Activated effector memory CD4-positive, alpha-beta T cell treated with anti-CD3 and anti-CD28 coated beads, Interleukin-2, amount 50 U/mL, for 16 hours (primary cell): ENCODE measurements at regions not wholly inside any gene's neighbourhood (a gene's known extent, or its start where the extent isn't known, plus 50 kb on each side); places are given as distances from the start of the nearest gene placed in this dataset.

Experiments used
- DNase-seq: peaks from one replicate; pipeline ENCODE4 v3.0.0-alpha.2; 2020

GRCh38 chr2:120959426-120959825 lies 223.8 kb downstream of the GLI2 start:
- DNase-seq, result no peak

DNA sequence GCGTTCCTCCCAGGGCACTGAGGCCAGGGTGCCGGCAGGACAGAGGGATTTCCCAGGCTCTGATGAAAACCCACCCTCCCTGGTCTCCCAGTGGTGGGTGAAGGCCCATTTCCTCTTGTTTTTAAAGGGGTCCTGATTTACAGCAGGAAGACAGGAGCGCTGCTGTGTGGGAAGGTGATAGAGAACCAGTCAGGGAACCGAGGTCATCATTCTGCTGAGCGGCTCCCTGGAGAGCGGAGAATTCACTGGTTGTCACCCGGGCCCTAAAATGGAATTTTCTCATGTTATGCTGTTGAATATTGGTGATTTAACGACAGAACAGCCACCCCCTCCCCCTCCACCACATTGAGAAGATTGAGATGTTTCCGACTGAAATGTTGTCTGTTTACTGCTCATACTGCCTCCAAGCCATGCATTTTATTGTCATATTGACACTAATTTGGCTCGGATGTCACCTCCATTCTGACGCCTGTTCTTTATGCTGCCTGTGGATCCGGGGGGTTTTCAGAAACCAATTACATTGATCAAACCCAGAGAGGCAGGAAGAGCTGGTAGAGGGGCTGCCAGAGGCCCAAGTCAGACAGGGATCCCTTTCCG lies 225.2 kb downstream of the GLI2 start:
- DNase-seq, result no peak

DNA sequence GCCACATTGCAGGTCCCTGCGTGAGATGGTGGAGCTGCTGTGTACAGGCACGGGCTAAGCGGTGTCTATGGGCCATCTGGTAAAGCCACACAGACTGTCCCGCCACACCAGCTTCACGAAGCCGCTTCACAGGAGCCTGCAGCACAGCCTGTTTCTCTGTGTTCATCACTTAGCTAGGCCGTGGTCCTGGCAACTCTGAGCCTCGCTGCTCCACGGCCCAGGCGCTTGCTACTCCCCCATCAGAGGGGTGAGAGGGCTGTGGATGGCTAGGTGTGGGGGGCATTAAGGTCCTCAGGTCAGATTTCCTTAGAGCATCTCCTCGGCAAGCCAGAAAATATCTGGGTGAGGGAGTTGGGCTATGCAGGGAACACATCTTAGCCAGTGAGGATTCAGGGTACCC lies 225.7 kb downstream of the GLI2 start:
- DNase-seq, result no peak

DNA sequence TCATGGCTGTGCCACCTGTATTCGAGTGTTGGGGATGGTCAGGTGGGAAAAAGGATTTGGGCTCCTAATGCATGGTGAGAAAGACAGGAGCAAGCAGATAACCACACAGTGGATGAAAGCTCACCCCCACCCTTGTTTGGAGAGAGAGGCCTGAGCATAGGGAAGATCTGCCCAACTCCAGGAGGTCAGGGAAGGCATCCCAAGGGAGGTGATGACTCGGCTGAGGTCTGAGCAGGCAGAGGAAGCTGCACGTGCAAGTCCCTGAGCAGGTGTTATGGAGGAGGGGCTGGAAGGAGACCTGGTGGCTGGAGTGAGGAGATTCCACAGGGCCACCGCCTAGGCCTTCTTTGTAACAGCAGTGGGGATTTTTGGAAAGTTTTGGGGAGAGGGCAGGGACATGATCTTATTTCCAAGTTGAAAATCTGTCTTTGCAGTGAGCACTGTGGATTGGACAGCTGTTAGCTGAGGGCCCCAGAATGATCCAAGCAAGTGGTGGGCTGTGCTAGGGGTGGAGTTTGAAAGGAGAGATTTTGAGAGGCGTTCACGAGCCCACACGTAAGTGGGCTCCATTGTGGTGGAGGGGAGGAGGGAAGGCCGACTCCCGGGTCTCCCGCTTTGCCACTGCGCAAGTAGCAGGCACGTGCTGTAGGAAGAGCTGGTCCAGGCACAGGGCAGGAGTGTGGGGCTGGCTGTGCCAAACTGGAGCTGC lies 228.5 kb downstream of the GLI2 start:
- no peak for DNase-seq

DNA sequence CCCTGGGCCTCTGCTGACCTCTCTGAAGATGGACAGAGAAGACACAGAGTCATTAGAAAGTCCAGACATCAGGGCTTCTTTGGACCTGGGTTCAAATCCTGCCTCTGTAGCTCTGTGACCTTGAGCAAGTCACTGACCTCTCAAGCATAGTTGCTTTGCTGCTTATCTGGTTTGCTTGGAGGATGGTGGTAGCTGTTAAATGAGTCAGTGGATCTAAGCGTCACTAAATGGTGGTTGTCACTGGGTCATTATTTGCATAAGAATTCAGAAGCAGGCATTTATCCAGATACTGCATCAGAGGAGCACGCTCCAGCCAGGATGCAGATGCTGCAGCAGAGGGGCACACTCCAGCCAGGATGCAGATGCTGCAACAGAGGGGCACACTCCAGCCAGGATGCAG lies 229.2 kb downstream of the GLI2 start:
- no peak for DNase-seq

GRCh38 chr2:120966510-120967254 lies 231.0 kb downstream of the GLI2 start:
- DNase-seq, result no peak

- DNase-seq, result no peak
Measured at GRCh38 chr2:120968307-120969015, 232.8 kb downstream of the GLI2 start.

DNA sequence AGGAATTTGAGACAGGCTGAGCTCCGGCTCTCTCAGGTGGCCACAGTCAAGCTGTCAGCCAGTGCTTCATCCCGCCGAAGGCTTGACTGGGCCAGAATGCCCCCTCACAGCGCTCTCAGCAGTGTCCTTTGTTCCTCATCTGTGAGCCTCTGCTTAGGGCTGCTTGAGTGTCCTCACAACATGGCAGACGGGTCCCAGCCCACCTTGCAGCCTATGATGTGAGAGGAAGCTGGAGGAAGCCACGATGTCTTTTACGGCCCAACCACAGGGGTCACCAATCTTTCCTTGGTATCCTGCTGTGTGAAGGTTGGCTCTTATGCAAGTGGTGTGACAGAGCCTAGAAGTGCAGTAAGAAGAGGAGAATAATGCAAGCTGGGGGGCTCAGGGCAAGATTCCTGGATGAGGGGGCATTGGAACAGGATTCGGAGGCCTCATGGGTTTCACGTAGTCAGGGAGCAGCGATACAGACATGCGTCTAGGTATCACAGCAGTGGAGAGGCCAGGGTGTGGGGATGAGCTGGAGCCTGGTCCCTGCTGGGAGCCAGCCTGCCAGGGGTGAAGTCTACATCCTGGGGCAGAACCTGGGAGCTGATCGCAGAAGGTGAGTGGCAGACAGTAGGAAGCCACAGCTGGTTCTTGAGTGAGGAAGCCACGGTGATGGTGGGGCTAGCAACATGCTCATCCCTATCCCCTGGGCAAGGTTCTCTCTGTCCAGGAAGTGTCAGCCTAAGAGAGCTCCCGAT lies 234.1 kb downstream of the GLI2 start:
- no peak for DNase-seq

DNA sequence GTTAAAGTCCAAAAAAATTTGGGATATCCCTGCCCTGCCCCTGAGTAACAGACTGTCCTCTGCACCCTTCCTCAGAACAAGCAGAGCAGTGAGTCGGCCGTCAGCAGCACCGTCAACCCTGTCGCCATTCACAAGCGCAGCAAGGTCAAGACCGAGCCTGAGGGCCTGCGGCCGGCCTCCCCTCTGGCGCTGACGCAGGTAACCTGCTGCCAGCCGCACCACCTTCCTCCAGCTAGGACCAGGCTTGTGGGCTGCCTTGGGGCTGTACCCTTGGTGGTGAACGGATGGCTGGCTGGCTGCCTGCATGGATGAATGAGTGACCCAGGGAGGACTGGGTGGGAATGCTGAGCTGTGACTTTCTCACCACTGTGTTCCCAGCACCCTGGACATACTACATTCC lies 236.2 kb downstream of the GLI2 start:
- no peak for DNase-seq

- no peak for DNase-seq
Measured at GRCh38 chr2:120972286-120972685, 236.6 kb downstream of the GLI2 start.

GRCh38 chr2:120973196-120973595 lies 237.5 kb downstream of the GLI2 start:
- no peak for DNase-seq

- no peak for DNase-seq
Measured at GRCh38 chr2:120974950-120975349, 239.3 kb downstream of the GLI2 start.

- no peak for DNase-seq
Measured at GRCh38 chr2:120976501-120977307, 241.0 kb downstream of the GLI2 start.

DNA sequence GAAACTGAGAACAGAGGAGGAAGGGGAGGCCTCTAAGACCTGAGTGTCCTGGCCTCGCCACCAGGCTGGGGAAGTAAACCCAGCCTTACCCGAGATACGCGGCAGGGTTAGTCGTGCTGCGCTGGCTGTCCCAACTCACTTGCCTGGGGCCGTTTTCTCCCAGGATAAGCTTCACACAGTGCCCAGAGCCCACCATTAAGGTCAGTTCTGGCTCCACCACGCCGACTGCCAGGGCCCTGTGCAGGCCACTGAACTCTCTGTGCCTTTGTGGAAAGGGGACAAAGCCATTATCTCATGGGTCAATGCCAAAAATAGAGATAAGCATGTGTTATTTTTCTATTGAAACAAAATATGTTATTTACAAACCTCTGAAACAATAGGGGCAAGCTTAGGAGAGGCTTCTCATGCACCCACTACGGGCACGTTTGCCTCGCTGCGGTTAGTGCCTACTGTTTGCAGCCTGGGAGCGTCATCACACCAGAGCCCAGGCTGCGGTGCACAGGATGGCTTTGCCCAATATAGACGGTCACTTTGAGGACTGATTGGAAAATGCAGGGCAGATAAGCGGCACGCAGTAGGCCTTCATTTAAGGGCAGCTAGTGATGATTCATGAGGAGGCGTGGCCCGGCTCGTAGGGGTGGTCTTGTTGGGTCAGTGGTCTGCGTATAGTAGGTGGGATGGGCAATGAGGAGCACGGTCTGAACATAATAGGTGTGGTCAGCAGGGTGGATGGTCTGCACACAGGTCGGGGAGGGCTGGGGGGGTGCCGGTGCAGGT lies 242.1 kb downstream of the GLI2 start:
- no peak for DNase-seq

DNA sequence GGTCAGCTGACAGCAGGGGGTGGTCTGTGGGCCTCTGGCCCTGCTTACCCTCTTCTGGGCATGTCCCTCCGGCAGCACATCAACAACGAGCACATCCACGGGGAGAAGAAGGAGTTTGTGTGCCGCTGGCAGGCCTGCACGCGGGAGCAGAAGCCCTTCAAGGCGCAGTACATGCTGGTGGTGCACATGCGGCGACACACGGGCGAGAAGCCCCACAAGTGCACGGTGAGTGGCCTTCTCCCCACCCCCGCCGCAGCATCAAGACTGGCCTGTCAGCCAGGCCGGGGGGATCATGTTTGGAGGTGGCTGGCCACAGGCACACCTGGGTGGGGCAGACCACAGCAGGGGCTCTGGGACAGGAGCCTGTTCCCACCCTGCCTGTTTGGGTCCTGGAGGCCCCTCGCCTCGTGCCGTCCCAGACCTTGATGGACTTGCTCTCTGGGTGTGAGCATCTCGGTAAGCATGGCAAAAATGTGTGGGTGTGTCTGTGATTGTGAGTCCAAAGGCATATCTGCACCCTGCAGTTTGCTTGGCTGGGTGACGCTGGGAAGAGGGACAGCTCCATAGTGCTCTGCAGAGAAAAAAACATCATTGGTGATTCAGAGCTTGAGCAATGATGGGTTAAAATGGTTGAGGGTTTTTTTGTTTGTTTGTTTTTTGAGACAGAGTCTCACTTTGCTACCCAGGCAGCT lies 242.8 kb downstream of the GLI2 start:
- no peak for DNase-seq

DNA sequence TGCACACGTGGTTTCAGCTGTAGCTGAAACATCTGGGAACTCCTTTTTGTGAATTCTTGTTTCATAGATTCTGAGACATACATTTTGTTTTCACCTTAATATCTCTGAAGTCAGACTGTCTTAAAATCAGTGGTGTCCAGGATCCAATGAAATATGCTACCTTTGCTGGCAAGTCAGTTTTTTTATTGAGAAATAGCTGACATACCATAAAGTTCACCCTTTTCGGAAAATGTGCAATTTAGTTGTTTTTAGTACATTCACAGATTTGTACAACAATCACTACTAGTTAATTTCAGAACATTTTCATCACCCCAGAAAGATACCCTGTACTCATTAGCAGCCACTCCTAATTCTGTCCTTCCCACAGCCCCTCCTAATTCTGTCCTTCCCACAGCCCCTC lies 243.7 kb downstream of the GLI2 start:
- DNase-seq, result no peak

- DNase-seq, result no peak
Measured at GRCh38 chr2:120979921-120980320, 244.3 kb downstream of the GLI2 start.

- DNase-seq, result no peak
Measured at GRCh38 chr2:120981443-120981842, 245.8 kb downstream of the GLI2 start.

DNA sequence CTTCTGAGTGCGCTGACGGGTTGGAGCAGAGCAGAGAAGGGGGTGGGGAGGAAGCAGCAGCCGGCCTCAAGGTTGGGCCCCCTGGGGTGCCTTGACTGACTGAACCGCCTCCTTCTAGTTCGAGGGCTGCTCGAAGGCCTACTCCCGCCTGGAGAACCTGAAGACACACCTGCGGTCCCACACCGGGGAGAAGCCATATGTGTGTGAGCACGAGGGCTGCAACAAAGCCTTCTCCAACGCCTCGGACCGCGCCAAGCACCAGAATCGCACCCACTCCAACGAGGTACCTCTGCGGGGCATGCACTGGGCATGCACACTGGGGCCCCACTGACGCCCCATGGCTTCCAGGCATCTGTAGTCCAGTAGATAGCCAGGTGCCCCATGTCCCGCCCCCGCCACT lies 246.9 kb downstream of the GLI2 start:
- DNase-seq, result no peak

DNA sequence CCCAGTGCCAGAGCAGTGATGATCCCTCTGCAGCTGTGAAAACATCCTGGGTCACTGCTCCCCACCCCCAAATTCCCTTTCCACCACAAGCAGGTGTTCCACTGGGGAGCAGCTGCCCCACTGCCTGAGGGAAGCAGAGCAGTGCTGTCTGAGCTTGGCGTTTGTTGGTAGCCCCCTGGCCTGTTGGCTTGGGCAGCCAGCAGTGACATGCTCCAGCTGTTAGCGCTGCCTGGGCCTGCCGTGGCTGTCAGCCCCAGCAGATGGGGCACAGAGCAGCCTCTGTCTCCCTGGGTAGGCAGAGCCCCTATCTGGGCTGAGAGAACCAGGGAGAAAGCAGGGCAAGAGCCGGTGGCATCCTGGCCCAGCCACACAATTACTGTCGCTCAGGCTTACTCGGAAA lies 247.7 kb downstream of the GLI2 start:
- DNase-seq, result no peak

DNA sequence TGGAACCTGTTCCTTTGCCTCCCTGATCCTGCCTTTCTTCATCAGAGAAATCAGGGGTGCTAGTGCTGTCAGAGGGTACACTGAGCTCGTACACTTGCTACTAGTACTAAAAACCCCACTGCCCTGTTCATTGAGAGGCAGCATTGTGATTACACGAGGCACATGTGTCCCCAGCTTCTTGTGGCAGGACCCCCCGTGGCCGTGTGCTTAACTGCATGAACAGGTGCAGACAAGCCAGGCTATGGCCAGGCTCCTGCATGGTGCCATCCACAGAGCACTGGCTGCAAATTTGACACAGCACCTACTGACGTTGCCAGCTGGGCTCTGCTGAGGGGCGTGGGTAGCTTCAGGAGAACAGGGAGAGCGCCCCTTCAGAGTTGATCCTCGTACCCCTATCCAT lies 248.4 kb downstream of the GLI2 start:
- DNase-seq, result peak; percentile 41
